ENCODE measurements at regions not wholly inside any gene's neighbourhood (a gene's known extent, or its start where the extent isn't known, plus 50 kb on each side); places are given as distances from the start of the nearest gene placed in this dataset.

DNA sequence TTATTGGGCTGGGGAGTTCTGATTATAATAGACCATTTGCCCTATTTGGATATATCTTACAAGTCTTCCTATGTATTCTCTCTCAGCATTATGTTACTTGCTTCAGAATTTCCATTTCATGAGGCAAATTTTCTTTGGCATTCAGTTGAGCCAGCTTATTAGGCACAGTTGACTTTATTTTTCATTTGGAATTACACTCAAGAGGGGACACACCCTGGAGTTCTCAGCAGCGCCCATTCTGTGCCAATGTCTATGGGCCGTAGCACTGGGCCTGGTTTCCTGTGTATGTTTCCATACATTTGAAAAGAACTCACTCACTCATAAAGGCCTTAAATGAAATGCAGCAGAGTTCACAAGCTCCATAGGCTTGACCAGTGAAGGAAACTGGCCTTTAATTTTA lies 138.5 kb downstream of the KLF12 start:
- no peak for TF ChIP-seq POLR2A (IDR thresholded peaks at IDR 0.05; ENCODE audit: low read depth, low read length)
- TF ChIP-seq, protein P1, sequence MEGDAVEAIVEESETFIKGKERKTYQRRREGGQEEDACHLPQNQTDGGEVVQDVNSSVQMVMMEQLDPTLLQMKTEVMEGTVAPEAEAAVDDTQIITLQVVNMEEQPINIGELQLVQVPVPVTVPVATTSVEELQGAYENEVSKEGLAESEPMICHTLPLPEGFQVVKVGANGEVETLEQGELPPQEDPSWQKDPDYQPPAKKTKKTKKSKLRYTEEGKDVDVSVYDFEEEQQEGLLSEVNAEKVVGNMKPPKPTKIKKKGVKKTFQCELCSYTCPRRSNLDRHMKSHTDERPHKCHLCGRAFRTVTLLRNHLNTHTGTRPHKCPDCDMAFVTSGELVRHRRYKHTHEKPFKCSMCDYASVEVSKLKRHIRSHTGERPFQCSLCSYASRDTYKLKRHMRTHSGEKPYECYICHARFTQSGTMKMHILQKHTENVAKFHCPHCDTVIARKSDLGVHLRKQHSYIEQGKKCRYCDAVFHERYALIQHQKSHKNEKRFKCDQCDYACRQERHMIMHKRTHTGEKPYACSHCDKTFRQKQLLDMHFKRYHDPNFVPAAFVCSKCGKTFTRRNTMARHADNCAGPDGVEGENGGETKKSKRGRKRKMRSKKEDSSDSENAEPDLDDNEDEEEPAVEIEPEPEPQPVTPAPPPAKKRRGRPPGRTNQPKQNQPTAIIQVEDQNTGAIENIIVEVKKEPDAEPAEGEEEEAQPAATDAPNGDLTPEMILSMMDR (conservative IDR thresholded peaks at IDR 0.05; ENCODE audit: low read depth, low read length): no peak
- no peak for TF ChIP-seq CHD1 (IDR thresholded peaks at IDR 0.05; ENCODE audit: low read depth, low read length)
- TF ChIP-seq MAZ (IDR thresholded peaks at IDR 0.05; ENCODE audit: borderline replicate concordance, low read depth, low read length): no peak
- TF ChIP-seq RFX5 (IDR thresholded peaks at IDR 0.05; ENCODE audit: low read depth, low read length): no peak
- no peak for TF ChIP-seq BHLHE40 (IDR thresholded peaks at IDR 0.05; ENCODE audit: low read depth, low read length)
- no peak for TF ChIP-seq MAFK (IDR thresholded peaks at IDR 0.05; ENCODE audit: low read depth, low read length)
- no peak for TF ChIP-seq MXI1 (IDR thresholded peaks at IDR 0.05; ENCODE audit: borderline replicate concordance, low read depth, low read length)
- TF ChIP-seq FOS (IDR thresholded peaks at IDR 0.05; ENCODE audit: low read depth, low read length): no peak
- no peak for TF ChIP-seq RCOR1 (IDR thresholded peaks at IDR 0.05; ENCODE audit: insufficient replicate concordance, low read length)
- no peak for TF ChIP-seq CEBPB (IDR thresholded peaks at IDR 0.05; ENCODE audit: low read depth, low read length)
- TF ChIP-seq RAD21 (IDR thresholded peaks at IDR 0.05; ENCODE audit: low read length): no peak
